Loucy (cell line): ENCODE measurements at regions not wholly inside any gene's neighbourhood (a gene's known extent, or its start where the extent isn't known, plus 50 kb on each side); places are given as distances from the start of the nearest gene placed in this dataset.

ENCODE experiments used
- H2AFZ ChIP-seq: fragments of 200-600 bp; sonication (generic); 2 replicates; pipeline ENCODE4 v1.6.0; 2016; ENCODE audit warnings: antibody characterized with exemption, mild to moderate bottlenecking, low read length, moderate library complexity
- H3F3A ChIP-seq: fragments of 200-600 bp; 2 replicates; pipeline ENCODE4 v1.6.0; 2016; ENCODE audit warnings: antibody characterized with exemption, low read depth, mild to moderate bottlenecking
- H3K27me3 ChIP-seq: fragments of 200-600 bp; sonication (generic); 2 replicates; pipeline ENCODE4 v1.6.1; 2014; ENCODE audit warnings: low read length, mild to moderate bottlenecking; ENCODE audit not compliant: insufficient read depth, poor library complexity, severe bottlenecking
- H3K36me3 ChIP-seq: fragments of 200-600 bp; sonication (generic); 2 replicates; pipeline ENCODE4 v1.6.1; 2016; ENCODE audit warnings: low read length; ENCODE audit not compliant: insufficient read depth
- H3K4me1 ChIP-seq: fragments of 200-600 bp; sonication (generic); 2 replicates; pipeline ENCODE4 v1.5.1; 2014; ENCODE audit warnings: low read length, mild to moderate bottlenecking; ENCODE audit not compliant: insufficient read depth, poor library complexity, severe bottlenecking
- H3K4me2 ChIP-seq: fragments of 200-600 bp; sonication (generic); 2 replicates; pipeline ENCODE4 v1.6.0; 2014; ENCODE audit warnings: antibody characterized with exemption, low read length, low read depth, mild to moderate bottlenecking; ENCODE audit not compliant: poor library complexity, severe bottlenecking
- H3K4me3 ChIP-seq: fragments of 200-600 bp; sonication (generic); 2 replicates; pipeline ENCODE4 v1.5.1; 2014; ENCODE audit warnings: low read length, mild to moderate bottlenecking, mixed read lengths; ENCODE audit not compliant: poor library complexity, severe bottlenecking
- H3K79me2 ChIP-seq: fragments of 200-600 bp; sonication (generic); 2 replicates; pipeline ENCODE4 v1.6.1; 2014; ENCODE audit warnings: low read length; ENCODE audit not compliant: insufficient read depth
- H3K9ac ChIP-seq: fragments of 200-600 bp; sonication (generic); 2 replicates; pipeline ENCODE4 v1.6.0; 2014; ENCODE audit warnings: mild to moderate bottlenecking, low read depth, low read length, moderate library complexity; ENCODE audit not compliant: poor library complexity, severe bottlenecking
- H3K9me2 ChIP-seq: fragments of 200-600 bp; sonication (generic); replicated peaks from 2 replicates; pipeline ENCODE4 v1.6.1; 2016; ENCODE audit warnings: low read depth, low read length, mixed read lengths
- H3K9me3 ChIP-seq: fragments of 200-600 bp; sonication (generic); 2 replicates; pipeline ENCODE4 v1.6.1; 2014; ENCODE audit warnings: mild to moderate bottlenecking, antibody characterized with exemption, low read length, low read depth; ENCODE audit not compliant: insufficient read depth
- H4K20me1 ChIP-seq: fragments of 200-600 bp; sonication (generic); 2 replicates; pipeline ENCODE4 v1.6.0; 2014; ENCODE audit warnings: antibody characterized with exemption, low read length, mild to moderate bottlenecking; ENCODE audit not compliant: insufficient read depth, poor library complexity, severe bottlenecking
- CTCF ChIP-seq: fragments of 200-600 bp; sonication (generic); conservative IDR thresholded peaks from 2 replicates; pipeline ENCODE4 v1.5.1; 2014; ENCODE audit warnings: mild to moderate bottlenecking, antibody characterized with exemption, low read length
- EZH2phosphoT487 ChIP-seq: fragments of 200-600 bp; IDR thresholded peaks from 2 replicates; pipeline ENCODE4 v1.6.1; 2018; ENCODE audit warnings: antibody characterized with exemption, mild to moderate bottlenecking, moderate library complexity, borderline replicate concordance

- no peak overlapping the region for H3K4me3 ChIP-seq
- no peak overlapping the region for H3K4me2 ChIP-seq
- no peaks in the 10 kb centered on the region for H3K9me2 ChIP-seq
- H3K9ac ChIP-seq: no peak overlapping the region
- no peak overlapping the region for H2AFZ ChIP-seq
- no peaks in the 10 kb centered on the region for H3K9me3 ChIP-seq
- no peaks in the 10 kb centered on the region for H3K27me3 ChIP-seq
- H4K20me1 ChIP-seq: no peaks in the 10 kb centered on the region
- H3K79me2 ChIP-seq: no peaks in the 10 kb centered on the region
- TF ChIP-seq CTCF (no peak), EZH2phosphoT487 (no peak)
- H3F3A ChIP-seq: no peaks in the 10 kb centered on the region
- no peaks in the 10 kb centered on the region for H3K4me1 ChIP-seq
- no peaks in the 10 kb centered on the region for H3K36me3 ChIP-seq
Measured at GRCh38 chr5:167827766-167828165, 463.7 kb upstream of the WWC1 start.

DNA sequence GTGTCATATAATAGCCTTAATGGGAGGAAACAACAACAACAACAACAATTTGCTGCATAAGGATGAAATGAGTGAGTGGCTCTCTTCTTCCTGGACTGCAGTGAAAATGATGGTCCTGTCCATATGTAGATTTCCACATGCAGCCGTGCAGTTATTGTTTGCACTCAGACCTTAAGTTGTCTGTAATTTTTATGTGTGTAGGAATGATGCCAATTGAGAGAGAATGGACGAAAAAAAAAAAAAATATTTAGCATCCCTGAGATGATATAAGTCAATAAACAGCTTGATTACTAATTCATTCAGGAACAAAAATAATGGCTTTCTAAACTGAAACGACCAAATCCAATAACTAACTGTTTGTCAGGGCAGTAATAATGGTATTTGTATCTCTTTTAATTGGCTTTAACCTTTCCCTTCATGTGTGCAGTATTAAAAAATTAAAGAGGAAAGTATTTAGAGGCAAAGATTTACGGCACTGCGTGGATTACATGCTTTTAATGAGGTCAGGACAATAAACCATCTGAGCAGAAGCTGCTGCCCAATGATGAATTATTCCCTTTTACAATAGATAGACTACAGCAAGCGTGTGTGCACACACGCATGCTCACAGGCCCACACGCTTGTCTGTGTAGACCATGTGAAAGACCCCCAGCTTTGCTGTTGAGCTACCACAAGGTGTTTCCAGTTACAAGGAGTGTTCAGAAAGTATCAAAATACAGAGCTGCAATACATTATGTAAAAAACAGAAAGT is 459.5 kb upstream of the WWC1 start:
- Histone ChIP-seq H3F3A (no peaks in the 10 kb centered on the region), H3K9me2 (no peaks in the 10 kb centered on the region), H4K20me1 (no peaks in the 10 kb centered on the region), H3K27me3 (no peaks in the 10 kb centered on the region), H3K79me2 (no peaks in the 10 kb centered on the region), H3K4me3 (no peak overlapping the region), H3K9ac (no peak overlapping the region), H3K9me3 (no peaks in the 10 kb centered on the region), H3K36me3 (no peaks in the 10 kb centered on the region), H3K4me2 (no peak overlapping the region), H2AFZ (no peak overlapping the region), H3K4me1 (no peaks in the 10 kb centered on the region)
- TF ChIP-seq EZH2phosphoT487: no peak
- no peak for TF ChIP-seq CTCF

- TF ChIP-seq CTCF: no peak
- no peak for TF ChIP-seq EZH2phosphoT487
- no peaks in the 10 kb centered on the region for H3K79me2 ChIP-seq
- no peak overlapping the region for H2AFZ ChIP-seq
- H3K9me2 ChIP-seq: no peaks in the 10 kb centered on the region
- H3K36me3 ChIP-seq: no peaks in the 10 kb centered on the region
- no peaks in the 10 kb centered on the region for H4K20me1 ChIP-seq
- H3K9ac ChIP-seq: no peak overlapping the region
- no peaks in the 10 kb centered on the region for H3K9me3 ChIP-seq
- no peaks in the 10 kb centered on the region for H3K4me1 ChIP-seq
- no peaks in the 10 kb centered on the region for H3K27me3 ChIP-seq
- no peak overlapping the region for H3K4me2 ChIP-seq
- H3F3A ChIP-seq: no peaks in the 10 kb centered on the region
- no peak overlapping the region for H3K4me3 ChIP-seq
Measured at GRCh38 chr5:167832609-167833008, 458.8 kb upstream of the WWC1 start.
